NOMO-1 treated with DMSO at 0.1 percent for 48 hours (cell line): ENCODE measurements at regions not wholly inside any gene's neighbourhood (a gene's known extent, or its start where the extent isn't known, plus 50 kb on each side); places are given as distances from the start of the nearest gene placed in this dataset.
"Not testable (repeated sequence)": the region's sequence is repeated elsewhere in the genome, so short reads cannot be mapped to it uniquely, and the experiment has no call there.

Experiments used
- DNase-seq: peaks from one replicate; lab custom pipeline; 2025; ENCODE audit not compliant: unreplicated experiment; lab: John Stamatoyannopoulos, UW

DNA sequence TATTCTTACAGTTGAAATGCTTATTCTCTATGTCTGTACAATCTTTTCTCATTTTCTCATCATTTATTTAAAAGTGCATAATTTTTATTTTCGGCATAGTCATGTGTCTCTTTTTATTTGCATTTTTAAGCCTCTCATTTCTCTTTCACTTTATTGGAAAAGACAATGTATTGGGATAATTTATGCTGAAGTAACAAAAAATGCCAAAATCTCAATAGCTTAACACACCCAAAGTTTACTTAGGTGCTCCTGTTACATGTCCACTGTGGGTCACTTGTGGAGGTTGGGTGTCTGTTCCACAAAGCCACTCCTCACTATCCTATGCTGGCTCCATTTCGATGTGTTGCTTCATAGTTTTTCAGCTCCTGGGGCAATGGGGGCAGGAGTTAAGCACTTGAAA, 638.7 kb downstream of the CD109 start:
- DNase-seq: no peak

- DNase-seq: no peak
These were observed 637.4 kb downstream of the CD109 start for GRCh38 chr6:74333406-74333805.

DNA sequence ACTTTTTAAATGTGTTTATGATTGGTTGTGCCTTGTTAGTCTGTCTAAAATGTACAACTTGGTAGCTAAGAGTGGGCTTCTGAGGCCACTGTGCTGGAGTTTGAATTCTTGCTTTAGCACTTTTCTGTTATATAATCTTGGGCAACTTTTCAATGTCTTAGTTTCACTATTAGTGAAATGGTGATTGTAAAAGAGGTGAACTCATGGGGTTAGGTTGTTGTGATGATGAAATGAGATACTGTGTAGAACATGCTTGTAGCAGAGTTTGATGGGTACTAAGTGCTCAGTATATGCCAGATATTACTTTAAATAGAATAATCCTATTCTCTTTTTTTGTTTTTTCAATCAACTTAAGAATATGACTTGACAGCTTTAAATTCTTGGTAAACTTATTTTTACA, 624.7 kb downstream of the CD109 start:
- DNase-seq: no peak

- no peak for DNase-seq
These were observed 624.1 kb downstream of the CD109 start for GRCh38 chr6:74320074-74320473.

DNA sequence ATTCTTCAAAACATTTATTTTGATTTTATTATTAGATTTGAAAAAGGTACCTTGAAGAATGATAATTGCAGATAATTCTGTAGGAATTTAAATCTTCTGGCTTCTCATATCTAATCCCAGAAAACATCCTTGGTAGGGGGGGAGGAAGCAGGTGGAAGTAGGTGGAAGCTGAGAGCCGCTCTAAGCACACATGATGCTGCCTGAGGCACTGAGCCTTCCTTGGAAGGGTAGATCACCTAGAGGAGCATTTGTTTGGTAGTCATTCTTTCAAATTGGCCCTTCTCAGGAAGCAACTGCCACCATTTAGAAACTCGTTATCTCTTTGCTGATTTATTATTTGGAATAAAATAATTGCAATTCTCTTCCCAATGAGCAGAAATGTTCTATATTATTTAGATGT, 623.3 kb downstream of the CD109 start:
- no peak for DNase-seq

- DNase-seq: no peak
These were observed 622.7 kb downstream of the CD109 start for GRCh38 chr6:74318738-74319137.

DNA sequence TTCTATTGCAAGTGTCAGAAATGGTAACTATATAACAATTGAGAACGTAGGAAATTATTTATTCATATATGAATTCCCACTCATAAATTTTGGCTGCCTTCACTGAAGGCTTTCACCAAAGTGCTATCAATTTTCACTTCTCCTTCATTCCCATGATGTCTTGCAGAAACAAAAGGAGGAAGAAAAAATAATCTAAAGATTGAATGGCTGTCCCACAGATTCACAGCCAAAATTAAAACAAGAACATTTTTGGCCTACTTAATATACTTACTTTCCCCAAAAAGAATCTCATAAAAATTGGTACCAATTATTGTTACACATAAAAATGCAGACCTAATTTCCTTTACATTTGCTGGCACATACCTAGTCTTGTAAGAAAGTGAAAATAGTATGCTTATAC, 616.1 kb downstream of the CD109 start:
- no peak for DNase-seq

GRCh38 chr6:74311431-74311830, 615.4 kb downstream of the CD109 start:
- no peak for DNase-seq

DNA sequence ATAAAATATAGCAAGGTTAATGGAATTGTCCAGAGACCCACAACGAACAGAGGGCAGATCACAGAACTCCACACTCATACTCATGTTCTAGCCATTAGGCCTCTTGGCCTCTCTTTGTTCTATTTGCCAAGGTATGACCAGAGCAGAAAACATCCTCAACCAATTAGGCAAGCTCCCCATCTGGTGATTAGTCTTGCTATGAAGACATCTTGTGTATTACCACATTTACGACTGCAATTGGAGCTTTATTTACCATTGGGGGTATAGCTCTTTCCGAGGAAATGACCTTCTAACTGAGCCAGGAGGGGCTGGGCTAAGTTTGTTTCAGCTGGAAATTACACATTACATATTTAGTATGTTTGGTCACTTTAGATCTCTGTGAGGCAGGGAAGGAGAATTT, 593.9 kb downstream of the CD109 start:
- no peak for DNase-seq

DNA sequence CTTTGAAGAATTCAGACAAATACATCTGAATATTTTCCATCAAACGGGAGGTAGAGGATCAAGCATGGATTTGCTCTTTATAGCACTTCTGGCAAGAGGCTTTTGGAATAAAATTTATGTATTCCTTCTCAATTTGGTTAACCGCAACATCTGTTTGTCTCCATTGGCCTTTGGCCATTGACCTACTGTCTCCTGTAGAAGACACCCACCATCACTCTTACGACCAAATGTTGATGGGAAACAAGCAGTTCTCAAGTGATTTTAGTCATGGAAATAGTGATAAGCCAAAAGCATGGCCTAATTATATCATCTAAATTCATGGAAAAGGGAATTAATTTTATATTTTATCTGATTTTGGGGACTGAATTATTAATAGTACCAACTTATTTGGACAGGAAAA, 591.9 kb downstream of the CD109 start:
- no peak for DNase-seq

- no peak for DNase-seq
These were observed 591.4 kb downstream of the CD109 start for GRCh38 chr6:74287441-74287840.

- no peak for DNase-seq
These were observed 588.3 kb downstream of the CD109 start for GRCh38 chr6:74284284-74284683.

DNA sequence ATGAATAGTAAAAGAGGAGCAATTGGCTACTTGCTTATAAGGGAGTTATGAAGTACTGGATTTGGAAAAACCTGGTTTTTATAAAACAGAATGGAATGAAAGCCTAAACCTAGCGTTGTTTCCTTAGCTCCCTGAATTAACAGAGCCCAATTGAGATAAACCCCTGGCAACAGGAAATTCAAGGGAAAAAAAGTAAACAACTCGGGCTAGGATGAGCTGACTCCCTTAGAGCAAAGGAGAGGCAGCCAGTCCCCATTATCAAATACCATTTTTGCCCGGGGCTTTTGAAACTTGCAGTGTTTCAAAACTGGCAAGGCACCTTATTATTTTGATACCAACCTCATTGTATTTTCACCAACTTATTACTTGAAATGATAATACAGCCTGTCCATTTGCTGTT, 587.5 kb downstream of the CD109 start:
- DNase-seq: no peak

DNA sequence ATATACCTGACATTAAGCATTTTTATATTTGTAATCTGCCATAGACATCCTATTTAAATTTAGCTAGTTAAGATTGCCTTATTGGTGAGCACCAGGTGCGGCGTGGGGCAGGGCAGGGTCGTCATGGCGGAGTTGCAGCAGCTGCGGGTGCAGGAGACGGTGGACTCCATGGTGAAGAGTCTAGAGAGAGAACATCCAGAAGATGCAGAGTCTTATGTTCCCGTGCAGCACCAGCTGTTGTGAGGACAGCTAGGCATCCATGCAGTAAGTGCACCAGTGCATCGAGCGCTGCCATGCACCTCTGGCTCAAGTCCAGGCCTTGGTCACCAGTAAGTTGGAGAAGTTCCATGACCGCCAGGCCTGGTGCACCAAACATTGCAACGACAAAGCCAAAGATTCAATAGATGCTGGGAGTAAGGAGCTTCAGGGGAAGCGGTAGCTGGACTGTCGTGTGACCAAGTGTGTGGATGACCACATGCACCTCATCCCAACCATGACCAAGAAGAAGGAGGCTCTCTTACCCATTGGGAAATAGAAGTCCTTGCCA, 586.2 kb downstream of the CD109 start:
- DNase-seq: no peak

DNA sequence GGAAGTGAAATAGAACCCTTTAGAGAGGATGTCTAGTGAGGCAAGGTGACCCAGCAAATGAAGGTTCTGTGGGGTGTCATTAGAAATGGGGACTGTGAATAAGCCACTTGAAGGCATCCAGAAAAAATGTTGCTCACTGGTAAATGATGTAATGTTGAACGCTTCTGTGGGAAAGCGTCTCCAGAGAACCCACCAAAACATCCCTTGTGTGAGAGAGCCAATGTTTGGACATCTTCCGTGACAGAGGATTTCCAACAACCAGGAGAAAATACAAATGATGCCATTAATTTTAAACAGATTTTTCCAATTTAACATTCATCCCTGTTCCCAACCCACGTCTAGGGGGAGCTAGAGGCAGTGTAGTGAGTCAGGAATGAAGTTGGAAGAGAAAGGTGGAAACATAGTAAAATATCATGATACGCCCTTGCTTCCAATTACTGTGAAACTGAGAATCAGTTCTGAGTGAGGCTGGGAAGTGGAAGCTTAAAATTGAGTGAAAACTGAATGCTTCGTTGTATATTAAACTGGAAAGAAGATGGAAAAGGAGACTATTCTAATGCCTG, 584.2 kb downstream of the CD109 start:
- DNase-seq: no peak

GRCh38 chr6:74277777-74278186, 581.8 kb downstream of the CD109 start:
- no peak for DNase-seq

DNA sequence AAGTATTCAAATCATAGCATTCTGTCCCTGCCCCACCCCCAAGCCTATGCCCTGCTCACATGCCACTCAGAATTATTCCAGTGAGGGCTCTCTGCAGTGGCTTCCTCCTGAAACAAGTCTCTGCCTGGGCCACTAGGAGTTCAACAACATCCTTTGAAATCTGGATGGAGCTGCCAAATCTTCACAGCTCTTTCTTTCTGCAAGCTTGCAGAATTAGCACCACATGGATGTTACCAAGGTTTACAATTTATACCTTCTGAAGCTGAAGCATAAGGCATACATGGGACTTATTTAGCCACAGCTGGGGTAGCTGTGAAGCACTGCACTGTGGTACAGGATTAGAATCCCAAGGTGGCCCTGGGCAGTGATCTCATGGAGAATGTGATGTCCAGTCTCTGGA, 577.5 kb downstream of the CD109 start:
- DNase-seq: no peak

DNA sequence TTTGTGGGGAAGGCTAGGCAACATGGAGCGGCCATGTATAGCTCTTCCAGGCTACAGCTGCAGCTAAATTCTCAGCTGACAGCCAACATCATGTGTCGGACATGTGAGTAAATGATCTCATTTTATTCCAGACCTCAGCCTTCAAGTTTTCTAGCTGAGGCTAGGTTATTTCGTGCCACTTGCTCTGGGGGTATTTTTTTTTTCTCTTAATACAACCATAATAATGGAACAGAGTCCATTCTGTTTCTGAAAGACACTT, 573.5 kb downstream of the CD109 start:
- DNase-seq: no peak

DNA sequence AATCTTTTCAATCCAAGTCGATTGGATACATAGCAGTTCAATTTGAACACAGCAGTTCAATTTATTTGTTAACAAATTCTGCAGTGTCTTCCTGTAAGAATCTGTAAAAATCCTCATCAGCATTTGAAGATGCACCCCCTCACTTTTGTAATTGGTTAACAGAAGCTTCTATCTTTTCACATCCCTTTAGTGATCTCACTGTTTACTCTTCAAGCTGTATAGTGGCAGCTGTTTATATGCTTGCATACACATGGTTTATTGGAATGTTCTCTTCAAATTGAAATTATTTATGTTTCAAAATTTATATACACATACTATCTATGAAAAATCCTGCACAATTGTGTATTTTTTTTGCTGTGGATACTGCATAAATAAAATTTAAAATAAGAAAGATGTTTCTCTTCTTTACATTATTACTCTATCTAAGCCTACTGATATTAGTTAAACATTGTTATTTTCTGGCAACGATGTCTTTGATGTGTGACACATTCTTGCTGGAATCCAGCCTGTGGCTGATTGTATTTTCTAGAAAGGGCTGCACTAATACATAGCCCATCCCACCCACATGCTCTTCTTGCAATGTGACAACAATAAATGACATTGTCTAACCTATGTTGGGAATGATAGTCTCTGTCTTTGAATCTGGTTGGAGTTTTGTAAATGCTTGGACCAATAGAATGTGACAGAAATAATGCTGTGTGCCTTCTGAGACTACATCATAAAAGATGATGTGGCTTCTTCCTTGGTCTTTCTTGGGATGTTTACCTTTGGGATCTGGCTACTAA, 573.0 kb downstream of the CD109 start:
- no peak for DNase-seq

DNA sequence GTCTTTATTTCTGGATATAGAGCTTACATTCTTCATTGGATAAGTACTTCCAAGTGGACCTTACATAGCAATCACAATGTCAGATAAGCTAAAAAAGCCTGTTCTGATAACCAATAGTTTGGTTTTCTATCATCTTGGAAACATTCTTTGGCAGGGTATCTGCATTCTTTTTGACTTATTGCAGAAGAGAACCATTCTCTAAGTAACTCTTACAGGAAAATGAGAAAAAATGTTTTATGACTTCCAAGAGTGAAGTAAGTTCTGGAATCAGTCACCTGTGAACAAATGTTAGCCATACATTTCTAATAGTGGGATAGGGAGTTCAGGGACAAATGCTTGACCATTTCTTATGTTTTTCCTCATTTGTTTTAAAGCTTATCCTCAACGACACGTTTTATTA, 564.0 kb downstream of the CD109 start:
- DNase-seq: no peak

GRCh38 chr6:74256781-74257180, 560.8 kb downstream of the CD109 start:
- DNase-seq: no peak

- no peak for DNase-seq
These were observed 560.4 kb downstream of the CD109 start for GRCh38 chr6:74256381-74256780.

GRCh38 chr6:74255007-74255406, 559.0 kb downstream of the CD109 start:
- not testable (repeated sequence) for DNase-seq
